Gastroesophageal sphincter (tissue), 3 donors: ENCODE measurements at regions not wholly inside any gene's neighbourhood (a gene's known extent, or its start where the extent isn't known, plus 50 kb on each side); places are given as distances from the start of the nearest gene placed in this dataset.

Experiments
- EP300 ChIP-seq: sonication (generic); formaldehyde crosslinking; IDR thresholded peaks from one replicate; pipeline ENCODE4 v1.6.1; 2017; ENCODE audit warnings: antibody characterized with exemption, mild to moderate bottlenecking
- POLR2A ChIP-seq, 2 donors: fragments of 450-650 bp; IDR thresholded peaks; one replicate each; pipeline ENCODE4 v1.6.1; 2017; ENCODE audit warnings: antibody characterized with exemption in 2 of 2, mild to moderate bottlenecking in 2 of 2, moderate library complexity in 1 of 2
- POLR2AphosphoS5 ChIP-seq: sonication (generic); formaldehyde crosslinking; IDR thresholded peaks from one replicate; pipeline ENCODE4 v1.6.1; 2017; ENCODE audit warnings: antibody characterized with exemption
- TF ChIP-seq, protein P1 (sequence below), 4 experiments: fragments of 200-600 bp in 2 of 4; fragments of 450-650 bp in 2 of 4; sonication (generic) in 1 of 4; IDR thresholded peaks; one replicate each; pipeline ENCODE4 v1.5.1; 2017 to 2019; ENCODE audit warnings: antibody characterized with exemption in 4 of 4, mild to moderate bottlenecking in 2 of 4, moderate library complexity in 2 of 4

DNA sequence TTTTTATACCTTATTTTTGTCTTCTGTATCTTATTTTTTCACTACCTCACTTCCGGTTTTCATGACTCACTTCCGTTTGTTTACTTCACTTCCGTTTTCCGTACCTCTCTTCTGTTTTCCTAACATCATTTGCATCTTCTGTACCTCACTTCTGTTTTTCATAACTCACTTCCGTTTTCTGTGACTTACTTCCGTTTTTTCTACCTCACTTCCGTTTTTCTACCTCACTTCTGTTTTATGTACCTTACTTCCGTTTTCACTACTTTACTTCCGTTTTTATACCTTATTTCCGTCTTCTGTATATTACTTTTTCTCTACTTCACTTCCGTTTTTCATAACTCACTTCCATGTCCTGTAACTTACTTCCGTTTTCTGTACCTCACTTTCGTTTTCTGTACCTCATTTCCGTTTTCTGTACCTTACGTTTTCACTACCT is 492.5 kb upstream of the AKR1E2 start:
- TF ChIP-seq, protein P1, sequence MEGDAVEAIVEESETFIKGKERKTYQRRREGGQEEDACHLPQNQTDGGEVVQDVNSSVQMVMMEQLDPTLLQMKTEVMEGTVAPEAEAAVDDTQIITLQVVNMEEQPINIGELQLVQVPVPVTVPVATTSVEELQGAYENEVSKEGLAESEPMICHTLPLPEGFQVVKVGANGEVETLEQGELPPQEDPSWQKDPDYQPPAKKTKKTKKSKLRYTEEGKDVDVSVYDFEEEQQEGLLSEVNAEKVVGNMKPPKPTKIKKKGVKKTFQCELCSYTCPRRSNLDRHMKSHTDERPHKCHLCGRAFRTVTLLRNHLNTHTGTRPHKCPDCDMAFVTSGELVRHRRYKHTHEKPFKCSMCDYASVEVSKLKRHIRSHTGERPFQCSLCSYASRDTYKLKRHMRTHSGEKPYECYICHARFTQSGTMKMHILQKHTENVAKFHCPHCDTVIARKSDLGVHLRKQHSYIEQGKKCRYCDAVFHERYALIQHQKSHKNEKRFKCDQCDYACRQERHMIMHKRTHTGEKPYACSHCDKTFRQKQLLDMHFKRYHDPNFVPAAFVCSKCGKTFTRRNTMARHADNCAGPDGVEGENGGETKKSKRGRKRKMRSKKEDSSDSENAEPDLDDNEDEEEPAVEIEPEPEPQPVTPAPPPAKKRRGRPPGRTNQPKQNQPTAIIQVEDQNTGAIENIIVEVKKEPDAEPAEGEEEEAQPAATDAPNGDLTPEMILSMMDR (IDR thresholded peaks at IDR 0.05): no peak
- TF ChIP-seq POLR2A (IDR thresholded peaks at IDR 0.05) (no peak), POLR2AphosphoS5 (no peak), EP300 (no peak)
